Calu3 (cell line): ENCODE measurements at regions not wholly inside any gene's neighbourhood (a gene's known extent, or its start where the extent isn't known, plus 50 kb on each side); places are given as distances from the start of the nearest gene placed in this dataset.
"Not testable (repeated sequence)": the region's sequence is repeated elsewhere in the genome, so short reads cannot be mapped to it uniquely, and the experiment has no call there.

ENCODE experiments used
- BruUV-seq: library from RNA; stranded (reverse); fragments of 400-500 nt; replicated peaks from 2 replicates; lab custom pipeline; 2021; lab: Mats Ljungman, UMichigan
- CTCF ChIA-PET: fragments of 300-600 bp; sonication (Branson Sonifier 250); formaldehyde crosslinking; loops from one replicate; lab custom pipeline; 2022; ENCODE audit warnings: antibody characterized with exemption; lab: Charles Lee
- DNase-seq: peaks from one replicate; pipeline ENCODE4 v3.0.0; 2022
- H3K27ac Mint-ChIP-seq: one replicate; pipeline ENCODE4 v1.8.0; 2022; ENCODE audit warnings: mixed read lengths; ENCODE audit not compliant: unreplicated experiment
- H3K27me3 Mint-ChIP-seq: one replicate; pipeline ENCODE4 v1.8.0; 2022; ENCODE audit warnings: mixed read lengths; ENCODE audit not compliant: unreplicated experiment
- H3K36me3 Mint-ChIP-seq: one replicate; pipeline ENCODE4 v1.8.0; 2022; ENCODE audit warnings: mild to moderate bottlenecking, moderate library complexity, mixed read lengths; ENCODE audit not compliant: insufficient read depth, unreplicated experiment
- H3K4me1 Mint-ChIP-seq: one replicate; pipeline ENCODE4 v1.8.0; 2022; ENCODE audit warnings: mild to moderate bottlenecking, low read depth, mixed read lengths; ENCODE audit not compliant: unreplicated experiment
- H3K4me3 Mint-ChIP-seq: one replicate; pipeline ENCODE4 v1.8.0; 2022; ENCODE audit warnings: mild to moderate bottlenecking, low read depth, moderate library complexity, mixed read lengths; ENCODE audit not compliant: unreplicated experiment
- H3K9me3 Mint-ChIP-seq: one replicate; pipeline ENCODE4 v1.8.0; 2022; ENCODE audit warnings: low read depth, mixed read lengths; ENCODE audit not compliant: unreplicated experiment
- CTCF ChIP-seq: fragments of 200-600 bp; IDR thresholded peaks from one replicate; pipeline ENCODE4 v1.8.0; 2022; ENCODE audit warnings: antibody characterized with exemption; ENCODE audit not compliant: unreplicated experiment
- intact Hi-C: fragments of 100-400 bp; cut with micrococcal nuclease; formaldehyde crosslinking; loops from one replicate; pipeline ENCODE4 v1.10.0; 2022; ENCODE audit not compliant: unreplicated experiment

GRCh38 chr4:79697444-79697843, 289.4 kb upstream of the GK2 start:
- H3K27me3 Mint-ChIP-seq: no peaks in the 10 kb centered on the region
- intact Hi-C loops: no loop called here
- BruUV-seq: no TSS peak
- DNase-seq: no peak
- H3K4me1 Mint-ChIP-seq: no peaks in the 10 kb centered on the region
- TF ChIP-seq CTCF: no peak
- H3K9me3 Mint-ChIP-seq: no peaks in the 10 kb centered on the region
- no peaks in the 10 kb centered on the region for H3K36me3 Mint-ChIP-seq
- CTCF ChIA-PET: no interaction called here
- no peak overlapping the region for H3K4me3 Mint-ChIP-seq
- H3K27ac Mint-ChIP-seq: no peak overlapping the region

GRCh38 chr4:79696534-79696933, 288.5 kb upstream of the GK2 start:
- H3K4me3 Mint-ChIP-seq, CTCF ChIA-PET, H3K27me3 Mint-ChIP-seq, H3K4me1 Mint-ChIP-seq, H3K9me3 Mint-ChIP-seq, intact Hi-C loops, H3K36me3 Mint-ChIP-seq, H3K27ac Mint-ChIP-seq, DNase-seq, BruUV-seq: not testable (repeated sequence)

- intact Hi-C loops: no loop called here
- H3K36me3 Mint-ChIP-seq: no peaks in the 10 kb centered on the region
- no peaks in the 10 kb centered on the region for H3K27me3 Mint-ChIP-seq
- DNase-seq: no peak
- H3K4me3 Mint-ChIP-seq: no peak overlapping the region
- BruUV-seq: no TSS peak
- H3K9me3 Mint-ChIP-seq: no peaks in the 10 kb centered on the region
- CTCF ChIA-PET: no interaction called here
- no peak overlapping the region for H3K27ac Mint-ChIP-seq
- H3K4me1 Mint-ChIP-seq: no peaks in the 10 kb centered on the region
- TF ChIP-seq CTCF: no peak
Measured at GRCh38 chr4:79695848-79696247, 287.8 kb upstream of the GK2 start.

GRCh38 chr4:79689740-79690139, 281.7 kb upstream of the GK2 start:
- Mint-ChIP-seq H3K27ac (no peak overlapping the region), H3K4me1 (no peaks in the 10 kb centered on the region), H3K27me3 (no peaks in the 10 kb centered on the region), H3K4me3 (no peak overlapping the region), H3K9me3 (no peaks in the 10 kb centered on the region), H3K36me3 (no peaks in the 10 kb centered on the region)
- CTCF ChIA-PET: interaction anchor here (0.8 kb wide), 1 partner anchor 465 kb away, joined by 3 read pairs; no protein-coding TSS in a partner anchor
- no TSS peak for BruUV-seq
- TF ChIP-seq CTCF: no peak
- intact Hi-C loops: no loop called here
- no peak for DNase-seq

GRCh38 chr4:79688691-79689090, 280.7 kb upstream of the GK2 start:
- intact Hi-C loops: no loop called here
- H3K4me1 Mint-ChIP-seq: no peaks in the 10 kb centered on the region
- no peaks in the 10 kb centered on the region for H3K36me3 Mint-ChIP-seq
- H3K9me3 Mint-ChIP-seq: no peaks in the 10 kb centered on the region
- no peak overlapping the region for H3K4me3 Mint-ChIP-seq
- no peak overlapping the region for H3K27ac Mint-ChIP-seq
- CTCF ChIA-PET: no interaction called here
- TF ChIP-seq CTCF: no peak
- no TSS peak for BruUV-seq
- no peak for DNase-seq
- H3K27me3 Mint-ChIP-seq: no peaks in the 10 kb centered on the region
